Fibroblast of skin of back (primary cell): ENCODE measurements at regions not wholly inside any gene's neighbourhood (a gene's known extent, or its start where the extent isn't known, plus 50 kb on each side); places are given as distances from the start of the nearest gene placed in this dataset.

Experiments used
- DNase-seq: peaks from one replicate; pipeline ENCODE4 v3.0.0-alpha.2; 2013

GRCh38 chr19:56947206-56947605 is 106.7 kb upstream of the PEG3 start:
- DNase-seq, result no peak

- no peak for DNase-seq
Observed at GRCh38 chr19:56949626-56950025, 109.1 kb upstream of the PEG3 start.

- DNase-seq, result no peak
Observed at GRCh38 chr19:56951672-56952071, 111.1 kb upstream of the PEG3 start.

DNA sequence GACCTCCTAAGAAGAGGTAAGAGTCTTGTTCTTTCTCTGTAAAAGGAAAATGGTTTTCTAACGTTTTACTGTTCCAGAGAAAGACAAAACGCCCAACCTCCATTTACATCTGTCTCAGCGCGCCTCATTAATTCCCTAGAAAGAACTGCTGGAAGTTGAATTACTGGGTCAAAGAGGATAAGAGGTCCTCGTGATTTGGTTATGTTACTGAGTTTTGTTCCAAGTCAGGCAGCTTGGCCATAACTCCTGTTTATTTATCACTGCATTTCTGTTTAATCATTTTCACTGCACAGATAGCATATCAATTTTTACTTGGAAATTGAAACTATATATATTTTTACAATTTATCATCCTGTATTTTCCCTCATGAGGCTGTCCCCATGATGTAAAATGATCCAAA is 112.9 kb upstream of the PEG3 start:
- no peak for DNase-seq

DNA sequence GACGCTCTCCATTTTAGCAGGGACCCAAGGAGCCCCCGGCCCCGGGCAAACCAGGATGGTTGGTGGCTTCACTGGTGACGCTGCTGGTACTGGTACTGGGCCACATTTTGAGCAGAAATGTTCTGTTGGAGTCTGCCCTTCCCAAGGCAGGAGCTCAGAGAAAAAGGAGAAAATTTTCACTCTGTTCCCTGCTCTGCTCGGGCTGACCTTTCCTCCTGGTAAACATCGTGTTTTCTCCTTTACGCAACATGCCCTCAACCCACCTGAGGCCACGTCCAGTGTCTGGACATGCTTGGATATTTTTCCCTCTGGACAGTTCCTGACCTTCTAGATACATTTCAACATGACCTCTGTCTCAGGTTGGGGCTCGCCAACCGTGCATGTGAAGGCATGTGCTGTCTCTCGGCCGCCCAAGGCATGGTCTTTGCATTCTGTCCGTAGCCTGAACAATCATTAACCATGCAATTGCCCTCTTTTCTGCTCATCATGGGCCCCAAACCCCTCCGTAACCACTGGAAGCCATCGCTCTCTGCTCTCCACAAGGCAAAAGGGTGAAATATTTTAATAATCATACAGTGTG is 115.2 kb upstream of the PEG3 start:
- no peak for DNase-seq

GRCh38 chr19:56956503-56957226 is 116.1 kb upstream of the PEG3 start:
- no peak for DNase-seq

GRCh38 chr19:56959205-56959604 is 118.7 kb upstream of the PEG3 start:
- no peak for DNase-seq

DNA sequence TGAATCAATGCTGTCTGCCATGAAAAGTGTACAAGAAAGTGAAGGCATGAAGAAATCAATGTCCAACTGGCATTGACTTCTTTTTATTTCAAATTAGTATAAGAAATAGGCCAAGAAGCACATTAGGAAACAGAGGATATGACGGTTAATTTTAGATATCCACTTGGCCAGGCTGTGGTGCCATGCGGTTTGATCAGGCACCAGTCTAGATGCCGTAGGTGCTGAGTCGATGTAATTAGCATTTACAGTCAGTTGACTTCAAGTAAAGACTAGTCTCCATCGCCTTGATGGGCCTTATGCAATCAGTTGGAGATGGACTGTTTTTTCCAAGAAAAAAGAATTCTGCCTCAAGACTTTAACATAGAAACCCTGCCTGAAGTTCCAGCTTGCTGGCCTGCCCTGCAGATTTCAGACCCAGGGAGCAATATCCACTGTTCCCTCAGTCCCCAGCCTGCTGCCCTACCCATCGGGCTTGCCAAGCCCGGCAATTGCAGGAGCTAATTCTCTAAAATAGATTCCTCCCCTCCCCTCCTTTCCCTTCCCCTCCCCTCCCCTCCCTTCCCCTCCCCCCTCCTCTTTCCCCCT is 120.5 kb upstream of the PEG3 start:
- no peak for DNase-seq

DNA sequence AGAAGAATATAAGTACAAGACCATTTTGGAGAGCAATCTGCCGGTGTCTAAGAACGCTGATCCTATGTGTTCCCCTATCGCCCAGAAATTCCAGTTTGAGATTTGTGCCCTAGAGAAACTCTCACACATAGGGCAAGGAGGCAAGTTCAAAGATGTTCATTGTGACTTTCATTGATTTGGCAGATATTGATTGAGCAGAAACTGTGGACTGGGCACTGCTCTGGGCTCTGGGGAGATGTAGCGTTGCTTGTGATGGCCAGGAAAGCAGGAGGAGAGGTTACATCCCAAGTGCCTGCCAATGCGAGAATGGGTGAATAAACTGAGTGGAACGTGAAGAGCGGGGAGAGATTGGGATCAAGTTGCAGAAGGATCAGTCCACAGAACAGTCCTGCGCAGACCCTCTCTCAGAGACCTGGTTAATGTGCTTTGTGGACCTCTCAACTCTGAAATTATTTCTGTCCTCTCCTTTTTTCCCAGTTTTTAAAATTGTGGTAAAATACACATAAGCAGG is 123.9 kb upstream of the PEG3 start:
- no peak for DNase-seq

DNA sequence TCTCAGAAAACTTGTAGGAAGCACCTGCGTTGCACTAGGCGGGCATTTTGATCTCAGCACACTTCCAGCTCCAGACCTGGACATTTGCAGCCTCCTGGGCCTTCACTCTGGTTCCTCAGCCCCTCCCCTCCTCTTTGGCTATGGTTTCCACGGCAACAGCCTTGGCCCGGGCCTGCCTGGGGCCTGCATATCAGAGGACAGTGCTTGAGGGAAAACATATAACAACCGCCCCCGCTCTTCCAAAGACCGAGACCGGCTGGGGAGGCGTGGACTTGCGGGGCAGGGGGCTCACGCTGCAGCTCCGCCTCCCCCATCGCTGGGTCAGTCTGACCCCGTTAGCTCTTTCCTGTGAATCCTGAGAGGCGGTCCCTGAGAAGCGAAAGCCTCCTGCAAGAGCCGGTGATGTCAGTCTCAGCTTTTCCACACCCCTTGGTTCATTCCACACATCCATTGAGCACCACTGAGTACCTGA is 125.7 kb upstream of the PEG3 start:
- DNase-seq, result no peak

GRCh38 chr19:56966697-56967299 is 126.3 kb upstream of the PEG3 start:
- DNase-seq, result no peak

DNA sequence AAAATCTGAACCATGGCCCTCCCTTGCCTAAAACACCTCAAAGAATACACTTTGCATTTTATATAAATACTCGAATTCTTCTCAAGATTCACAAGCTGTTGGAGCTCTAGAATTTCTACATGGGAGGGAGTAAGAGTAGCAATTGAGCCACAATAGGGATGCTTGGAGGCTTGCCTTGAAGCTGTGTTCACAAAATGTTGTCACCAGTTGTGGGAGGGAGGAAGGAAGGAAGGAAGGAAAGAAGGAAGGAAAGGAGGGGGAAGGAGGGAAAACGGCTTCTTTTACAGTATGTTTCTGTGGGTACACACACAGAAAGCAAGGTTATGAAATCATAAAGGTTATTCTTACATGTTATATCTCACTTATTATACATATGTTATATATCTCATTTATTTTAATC is 128.6 kb upstream of the PEG3 start:
- no peak for DNase-seq

DNA sequence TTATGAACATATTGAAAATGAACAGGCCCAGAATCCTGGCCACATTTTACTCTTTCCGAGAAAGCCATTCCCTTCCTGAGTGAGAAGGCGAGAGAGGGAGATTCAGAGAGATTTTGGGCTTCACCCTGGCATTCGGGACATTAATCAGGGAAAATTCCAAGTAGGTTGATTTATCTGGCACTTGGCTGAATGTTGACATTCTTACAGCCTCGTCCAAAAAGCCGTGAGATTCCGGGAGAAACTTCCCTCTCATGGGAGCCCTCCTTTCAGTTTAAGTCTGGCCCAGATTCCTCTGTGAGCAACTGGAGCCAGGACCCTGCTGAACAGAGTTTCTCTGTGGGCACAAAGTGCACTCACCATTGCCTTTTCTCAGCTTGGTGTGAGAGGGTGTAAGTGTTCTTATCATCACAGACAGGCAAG is 129.2 kb upstream of the PEG3 start:
- DNase-seq, result no peak

DNA sequence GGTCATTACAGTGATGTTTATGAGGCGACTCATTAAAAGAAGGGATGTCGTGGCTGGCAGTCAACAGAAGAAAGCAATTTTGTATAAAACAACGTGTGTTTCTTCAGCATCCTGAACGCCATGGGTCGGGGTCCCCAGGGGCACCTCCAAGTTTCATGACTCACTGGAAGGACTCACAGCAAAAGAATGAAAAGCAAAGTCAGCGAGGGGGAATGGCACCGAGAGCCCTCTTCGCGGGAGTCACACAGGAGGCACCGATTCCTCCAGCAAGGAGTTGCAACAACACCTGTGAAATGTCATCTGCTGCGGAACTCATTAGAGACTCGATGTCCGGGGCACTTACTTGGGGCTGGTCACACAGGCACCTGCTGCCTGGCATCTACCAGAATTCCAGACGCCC is 130.7 kb upstream of the PEG3 start:
- no peak for DNase-seq

DNA sequence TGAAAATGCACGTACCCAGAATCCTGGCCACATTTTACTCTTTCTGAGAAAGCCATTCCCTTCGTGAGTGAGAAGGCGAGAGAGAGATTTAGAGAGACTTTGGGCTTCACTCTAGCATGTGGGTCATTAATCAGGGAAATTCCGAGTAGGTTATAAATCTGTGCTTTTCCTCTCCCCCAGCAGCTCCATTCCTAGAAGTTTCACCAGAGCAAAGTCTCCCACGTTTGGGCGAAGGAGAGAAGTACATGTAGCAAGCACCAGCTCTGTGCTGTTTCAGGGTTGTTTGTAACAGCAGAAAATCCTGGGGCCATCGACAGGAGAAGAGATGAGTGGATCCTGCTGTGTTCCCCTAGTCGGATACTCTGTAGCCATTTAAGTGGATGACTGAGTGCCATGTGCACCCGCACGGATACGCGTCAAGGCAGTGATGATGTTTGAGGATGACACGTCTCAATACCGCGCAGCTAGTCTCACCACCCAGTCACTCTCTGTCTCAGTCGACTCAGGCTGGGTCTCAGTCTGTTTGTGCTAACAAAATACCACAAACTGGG is 131.8 kb upstream of the PEG3 start:
- no peak for DNase-seq

DNA sequence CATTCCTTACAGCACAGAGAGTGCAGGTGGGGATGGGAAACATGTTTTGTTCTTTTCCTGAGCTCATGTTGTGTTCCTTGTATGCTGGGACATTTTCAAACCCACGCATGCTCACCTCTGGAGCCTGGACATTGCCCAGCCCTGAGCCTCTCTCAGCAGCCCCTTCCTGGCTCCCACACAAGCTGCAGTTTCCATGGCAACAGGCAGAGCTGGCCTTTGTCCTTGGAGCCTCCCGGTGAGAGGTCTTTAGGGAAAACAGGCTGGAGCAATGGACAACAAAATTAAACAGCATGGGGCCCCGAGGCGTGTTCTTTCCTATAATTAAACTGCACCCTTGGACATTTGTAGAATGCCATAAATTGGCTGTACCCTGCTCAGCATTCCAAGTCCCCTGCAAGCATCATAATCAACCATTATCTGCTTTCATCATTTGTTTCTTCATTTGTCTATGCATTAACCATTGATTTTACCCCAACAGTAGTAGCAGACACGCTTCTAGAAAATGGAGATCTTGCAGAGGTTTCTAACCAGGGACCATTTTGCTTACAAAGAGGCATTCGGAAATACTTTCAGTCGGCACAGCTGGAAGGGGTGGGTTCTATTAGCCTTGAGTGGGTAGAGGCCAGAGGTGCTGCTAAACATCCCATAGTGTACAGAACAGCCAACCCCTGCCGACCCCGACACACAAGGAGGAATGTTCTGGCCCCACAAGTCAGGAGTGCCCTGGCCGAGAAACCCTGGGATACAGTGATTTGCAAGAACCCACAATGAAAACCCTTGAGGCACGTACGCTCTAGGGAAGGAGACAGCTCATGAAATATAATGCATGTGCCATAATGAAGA is 133.4 kb upstream of the PEG3 start:
- no peak for DNase-seq

DNA sequence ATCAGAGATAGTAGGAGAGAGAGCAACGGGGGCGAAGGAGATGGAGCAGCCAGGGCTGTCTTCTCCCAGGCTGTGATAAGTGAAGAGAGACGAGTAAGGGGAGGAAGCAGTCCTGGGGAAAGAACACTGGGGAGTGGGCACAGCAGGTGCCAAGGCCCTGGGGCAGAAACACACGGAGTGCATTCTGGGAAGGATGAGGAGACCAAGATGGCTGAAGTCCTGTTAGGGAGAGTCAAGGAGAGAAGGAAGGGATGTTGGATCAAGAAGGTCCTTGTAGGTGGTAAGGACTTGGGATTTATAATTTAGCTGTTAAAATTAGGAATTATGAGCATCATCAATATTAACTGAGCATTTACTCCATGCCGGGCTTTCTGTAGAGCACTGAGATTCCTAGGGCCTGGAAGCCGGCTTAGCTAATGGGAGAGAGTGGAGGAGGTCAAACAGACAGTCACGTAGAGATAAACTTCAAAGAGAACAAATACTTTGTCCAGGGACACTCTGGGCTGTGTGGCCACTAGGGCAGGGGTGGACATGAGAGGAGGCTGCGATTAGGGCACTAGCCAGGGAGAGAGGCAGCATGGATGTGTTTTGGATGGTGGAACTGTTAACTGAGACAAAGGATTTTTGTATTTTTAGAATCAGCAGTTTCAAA is 134.2 kb upstream of the PEG3 start:
- DNase-seq, result no peak

GRCh38 chr19:56976300-56976699 is 135.8 kb upstream of the PEG3 start:
- DNase-seq, result no peak

GRCh38 chr19:56976995-56977906 is 136.7 kb upstream of the PEG3 start:
- DNase-seq, result no peak

GRCh38 chr19:56978023-56978565 is 137.6 kb upstream of the PEG3 start:
- no peak for DNase-seq
